Fibroblast of skin of left biceps (primary cell): ENCODE measurements at regions not wholly inside any gene's neighbourhood (a gene's known extent, or its start where the extent isn't known, plus 50 kb on each side); places are given as distances from the start of the nearest gene placed in this dataset.

Experiments
- DNase-seq, 2 experiments: peaks; one replicate each; pipeline ENCODE4 v3.0.0-alpha.2; 2013; ENCODE audit warnings: low read depth in 2 of 2

- no peak for DNase-seq
These were observed 128.0 kb upstream of the VSTM2B start for GRCh38 chr19:29397748-29398147.

DNA sequence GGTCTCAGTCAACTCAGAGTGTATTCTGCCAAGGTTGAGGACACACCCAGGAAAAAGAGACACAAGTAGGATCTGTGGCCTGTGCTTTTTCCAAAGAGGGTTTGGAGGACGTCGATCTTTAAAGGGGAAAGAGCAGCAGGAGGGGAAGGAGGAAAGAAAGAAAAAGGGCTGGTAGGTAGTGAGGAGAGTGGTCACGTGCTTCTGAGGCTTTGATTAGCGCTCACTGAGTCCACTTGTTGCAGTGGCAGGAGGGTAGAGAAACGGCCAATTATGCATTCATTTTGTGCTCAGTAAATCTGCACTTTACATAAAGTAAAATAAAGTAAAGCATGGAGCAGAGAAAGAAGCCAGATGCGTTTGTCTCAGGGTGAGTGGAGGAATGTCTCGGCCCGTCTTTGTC is 126.0 kb upstream of the VSTM2B start:
- DNase-seq = no peak

DNA sequence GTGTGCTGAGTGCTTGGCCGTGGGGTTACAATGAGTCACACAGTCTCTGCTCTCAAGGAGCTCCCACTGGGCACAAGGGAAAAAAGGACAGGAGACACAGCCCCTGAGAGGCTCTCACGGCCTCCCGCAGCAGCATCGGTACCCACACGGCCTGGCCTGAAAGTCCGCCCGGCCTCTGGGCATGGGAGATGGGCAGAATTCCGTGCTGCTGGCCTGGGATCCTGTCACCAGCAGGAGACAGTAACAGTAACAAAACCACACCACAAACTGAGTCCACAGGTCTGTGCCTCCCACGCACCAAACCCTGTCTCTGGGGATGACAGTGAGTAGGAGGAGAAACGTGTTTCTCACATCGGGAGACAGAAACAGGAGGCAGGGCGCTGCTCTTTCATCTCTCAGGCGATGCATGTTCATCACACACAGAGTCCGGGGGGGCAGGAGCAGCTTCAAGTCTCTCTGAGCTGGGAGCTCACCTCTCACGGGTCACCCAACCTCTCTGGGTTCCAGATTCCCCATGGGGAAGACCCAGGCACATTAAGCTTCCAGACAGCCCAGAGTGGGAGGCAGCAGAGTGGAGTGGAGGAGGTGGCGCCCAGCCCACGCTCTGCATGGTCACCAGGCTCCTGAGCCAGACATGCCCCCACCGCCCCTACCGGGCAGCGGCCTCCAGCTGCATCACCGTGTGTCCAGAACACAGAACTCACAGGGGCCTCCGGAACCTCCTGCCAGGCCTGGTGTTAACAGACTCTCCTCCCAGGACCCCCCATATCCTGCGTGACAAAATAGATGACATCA is 124.7 kb upstream of the VSTM2B start:
- no peak for DNase-seq

DNA sequence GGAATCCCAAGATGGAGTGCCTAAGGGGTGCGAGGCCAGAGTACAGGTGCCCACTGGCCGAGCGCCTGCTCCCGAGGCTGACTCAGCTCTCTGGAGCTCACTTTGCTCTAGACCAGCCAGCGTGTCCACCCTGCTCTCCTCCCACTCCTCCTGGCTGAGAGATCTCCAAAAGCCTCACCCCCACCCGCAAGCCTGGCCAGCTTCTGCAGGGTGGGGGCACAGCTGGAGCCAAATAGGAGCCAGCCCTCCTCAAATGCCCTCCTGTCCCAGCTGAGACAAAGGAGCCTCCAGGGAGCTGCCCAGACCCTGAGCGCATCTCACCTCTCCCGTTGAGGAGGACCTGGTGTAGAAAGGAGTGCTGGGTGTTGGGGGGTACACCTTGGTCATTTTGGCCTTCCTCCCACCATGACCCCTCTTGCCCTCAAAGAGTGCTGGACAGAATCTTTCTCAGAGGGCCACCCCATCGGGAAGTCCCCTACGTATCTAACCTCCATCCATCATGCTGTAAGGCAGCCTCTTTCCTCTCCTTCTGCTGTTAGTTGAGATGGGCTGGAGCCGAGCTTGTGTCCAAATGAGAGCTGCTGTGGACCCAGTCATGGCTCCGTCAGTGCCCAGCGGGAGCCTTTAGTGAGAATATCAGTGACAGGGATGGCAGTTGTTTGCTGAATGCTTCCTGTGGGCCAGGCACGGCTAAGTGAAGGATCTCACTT is 123.9 kb upstream of the VSTM2B start:
- DNase-seq = no peak

DNA sequence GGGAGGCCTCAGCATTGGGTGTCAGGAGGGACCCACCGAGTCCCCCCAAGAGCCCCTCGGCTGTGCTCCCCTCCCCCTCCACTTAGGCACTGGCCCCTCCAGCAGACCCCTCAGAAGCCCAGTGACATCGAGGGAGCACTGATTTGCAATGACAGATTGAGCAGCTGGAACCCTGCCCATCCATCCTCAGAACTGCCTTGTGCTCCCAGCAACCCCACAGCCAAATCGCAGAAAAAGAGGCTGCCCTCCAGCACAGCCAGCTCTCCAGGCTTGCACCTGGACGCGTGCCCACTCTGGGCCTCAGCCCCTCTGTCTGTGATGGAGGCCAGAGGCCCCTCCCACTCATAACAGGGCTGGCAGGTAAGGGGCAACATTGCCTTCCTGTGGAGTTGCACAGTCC is 123.2 kb upstream of the VSTM2B start:
- no peak for DNase-seq

DNA sequence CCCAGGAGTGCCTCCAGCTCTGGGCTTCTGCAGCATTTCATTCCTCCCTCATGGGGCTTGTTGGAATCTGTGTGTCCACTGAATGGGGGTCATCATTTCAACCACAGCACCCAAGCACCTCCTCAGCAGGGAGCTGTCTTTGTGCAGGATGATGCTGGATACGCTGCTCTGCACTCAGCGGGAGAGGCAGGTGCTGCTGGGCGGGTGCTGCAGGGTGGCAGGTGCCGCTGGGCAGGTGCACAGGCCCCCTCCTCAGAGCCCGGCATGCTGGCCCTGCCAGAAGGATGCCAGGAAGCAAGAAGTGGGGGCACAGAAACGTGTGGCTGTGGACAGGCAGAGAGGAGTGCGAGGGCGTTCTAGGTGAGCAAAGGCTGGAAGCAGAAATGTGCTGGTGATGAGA is 121.8 kb upstream of the VSTM2B start:
- no peak for DNase-seq

DNA sequence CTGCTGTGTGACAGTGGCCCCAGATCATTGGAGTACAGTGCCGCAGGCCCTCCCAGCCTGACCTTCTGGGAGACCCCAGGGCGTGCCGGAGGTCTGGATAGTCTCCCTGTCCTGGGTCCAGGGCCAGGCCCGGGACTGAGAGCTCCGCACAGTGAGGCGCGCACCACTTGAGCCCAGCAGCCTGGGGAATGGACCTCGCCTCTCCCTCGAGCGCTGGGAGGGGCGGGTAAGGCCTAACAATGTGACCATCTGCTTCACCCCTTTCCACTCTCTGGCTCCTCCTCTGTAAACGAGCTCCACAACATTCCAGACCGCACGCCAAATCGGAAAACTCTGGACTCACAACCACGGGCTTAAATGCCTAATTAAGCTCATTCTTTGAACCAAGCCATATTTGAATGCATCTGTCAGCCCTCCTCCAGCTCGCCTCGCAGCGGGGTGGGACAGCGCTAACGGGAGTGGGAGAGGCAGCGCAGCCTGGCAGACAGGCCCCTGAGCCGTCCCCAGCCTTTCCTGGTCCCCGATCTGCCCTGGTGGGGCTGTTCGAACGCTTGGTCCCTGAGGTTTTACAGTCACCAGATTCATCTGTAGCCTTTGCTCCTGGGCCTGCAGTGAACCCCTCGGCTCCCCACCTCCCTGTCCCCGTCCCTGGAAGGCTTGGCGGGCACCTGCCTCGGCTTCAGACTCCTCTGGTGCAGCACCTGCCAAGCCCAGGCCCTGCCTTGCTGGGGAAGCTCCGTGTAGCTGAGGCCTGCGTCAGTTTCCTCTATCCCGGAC is 120.7 kb upstream of the VSTM2B start:
- DNase-seq = no peak

GRCh38 chr19:29405728-29405995 is 120.1 kb upstream of the VSTM2B start:
- no peak for DNase-seq

DNA sequence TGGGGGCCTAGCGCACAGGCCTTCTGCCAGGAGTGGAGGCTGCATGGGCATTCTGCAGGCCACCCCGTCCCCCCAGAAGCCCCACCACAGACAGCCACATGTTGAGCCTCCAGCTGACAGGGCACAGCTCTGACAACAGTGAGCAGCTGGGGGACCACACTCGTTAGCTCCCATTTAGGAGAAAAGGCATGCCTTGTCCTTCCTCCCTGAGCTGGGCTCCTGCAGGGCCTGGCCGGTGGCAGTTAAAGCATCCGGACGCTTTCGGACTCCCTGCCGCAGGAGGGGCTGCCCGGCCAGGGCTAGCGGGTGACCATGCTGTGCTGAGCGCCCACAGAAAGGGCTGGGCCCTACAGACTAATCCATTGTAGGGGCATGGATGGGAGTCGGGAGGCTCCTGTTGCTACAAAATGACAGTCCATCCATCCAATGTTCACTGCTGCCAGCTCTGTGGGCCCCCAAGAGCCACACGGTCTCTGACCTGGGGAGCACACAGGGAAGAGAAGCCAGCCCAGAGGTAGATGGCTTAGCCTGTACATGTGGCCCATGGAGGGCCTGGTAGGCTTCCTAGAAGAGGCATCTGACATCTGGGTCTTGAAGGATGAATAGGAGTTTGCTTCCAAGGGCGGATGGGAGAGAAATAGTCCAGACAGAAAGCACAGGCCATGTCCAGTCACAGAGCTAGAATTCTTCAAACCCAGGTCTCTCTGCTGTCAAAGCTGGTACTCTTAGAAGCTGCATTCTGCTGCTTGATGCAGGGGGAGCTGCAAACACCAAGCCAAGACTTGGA is 116.5 kb upstream of the VSTM2B start:
- no peak for DNase-seq

DNA sequence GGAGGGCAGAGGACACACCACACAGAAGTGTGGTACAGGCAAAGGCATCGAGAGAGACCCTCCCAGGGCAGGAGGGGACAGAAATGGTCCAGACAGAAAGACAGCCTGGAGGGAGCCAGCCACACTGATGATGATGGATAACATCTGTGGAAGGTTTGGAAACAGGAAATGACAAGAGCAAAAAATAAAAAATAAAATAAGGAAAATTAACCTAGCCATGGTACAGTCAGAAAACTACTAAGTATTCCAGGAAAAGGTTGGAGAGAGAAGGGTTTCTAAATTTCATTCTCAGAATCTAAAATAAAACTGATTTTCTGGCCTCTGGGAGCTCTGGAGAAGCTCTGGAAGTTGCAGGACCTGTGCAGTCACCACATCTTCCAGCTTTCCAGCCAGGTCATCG is 115.2 kb upstream of the VSTM2B start:
- DNase-seq = no peak

DNA sequence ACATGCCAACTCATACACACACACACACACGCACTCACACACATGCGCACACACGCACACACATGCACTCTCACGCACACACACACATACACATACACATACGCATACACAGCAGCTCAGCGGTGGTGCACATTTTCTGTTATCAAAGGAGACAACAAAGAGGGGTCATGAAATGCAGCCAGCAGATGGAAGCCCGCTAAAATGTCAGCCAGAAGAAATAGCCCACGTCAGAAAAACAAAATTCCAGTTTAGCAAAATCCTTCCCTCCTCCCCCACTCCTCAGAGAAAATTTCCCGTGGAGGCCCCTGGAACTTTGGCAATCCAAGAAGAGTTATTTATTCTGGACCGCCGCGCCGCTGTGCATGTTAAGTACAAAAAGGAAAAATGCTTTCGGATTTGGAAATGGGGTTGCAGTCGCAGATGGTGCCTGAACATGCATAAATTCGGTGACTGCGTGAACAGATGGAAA is 114.6 kb upstream of the VSTM2B start:
- no peak for DNase-seq

- DNase-seq = no peak
These were observed 112.4 kb upstream of the VSTM2B start for GRCh38 chr19:29413435-29413834.

DNA sequence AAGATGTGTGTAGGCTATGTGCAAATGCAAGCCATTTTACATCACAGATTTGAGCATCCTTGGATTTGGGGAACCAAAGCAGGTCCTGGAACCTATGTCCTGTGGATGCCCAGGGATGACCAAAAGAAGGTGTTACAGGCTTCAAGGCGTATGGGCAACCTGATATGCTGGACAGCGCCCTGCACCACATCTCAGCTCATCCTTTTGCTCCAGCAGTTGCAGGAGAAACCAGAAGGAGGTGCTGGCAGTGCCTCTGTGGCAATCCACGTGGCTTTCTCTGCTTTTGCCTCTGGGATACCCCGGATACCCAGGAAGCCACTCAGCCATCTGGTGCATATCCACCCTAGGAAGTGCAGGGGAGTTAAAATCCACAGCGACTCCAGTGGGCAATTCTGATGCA is 110.3 kb upstream of the VSTM2B start:
- no peak for DNase-seq

DNA sequence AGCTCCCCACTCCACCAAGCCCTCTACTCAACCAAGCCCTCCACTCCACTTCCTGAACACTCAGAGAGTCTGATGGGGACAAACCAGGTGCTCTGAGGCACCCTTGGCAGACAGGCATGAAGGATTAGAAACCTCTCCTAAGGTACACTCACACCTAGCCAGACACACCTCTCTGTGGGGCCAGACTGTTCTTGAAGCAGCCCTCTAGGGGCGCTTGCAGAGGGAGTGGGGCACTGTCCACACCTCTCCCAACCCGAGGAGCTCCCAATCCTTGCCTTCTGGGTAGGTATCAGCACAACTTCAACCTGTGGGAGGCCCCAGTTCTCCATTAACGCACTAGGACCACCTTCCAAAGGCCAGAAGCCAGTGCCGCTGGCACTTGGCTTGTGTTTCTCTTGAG is 108.7 kb upstream of the VSTM2B start:
- DNase-seq = no peak

- DNase-seq = no peak
These were observed 107.6 kb upstream of the VSTM2B start for GRCh38 chr19:29418201-29418600.

DNA sequence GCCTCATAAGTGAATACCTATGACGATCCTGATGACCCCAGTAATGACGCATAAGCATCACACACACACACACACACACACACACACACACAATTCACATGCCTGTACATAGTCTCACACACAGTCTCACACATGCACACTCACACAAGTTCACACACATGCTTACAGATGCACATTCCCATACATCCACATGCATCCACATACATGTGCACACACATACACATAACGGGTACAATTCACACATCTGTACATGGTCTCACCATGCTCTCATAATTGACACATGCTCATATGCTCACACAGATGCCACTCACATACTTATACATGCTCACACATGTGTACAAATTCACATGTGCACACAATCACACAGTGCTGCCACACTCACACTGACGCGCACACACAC is 105.7 kb upstream of the VSTM2B start:
- no peak for DNase-seq

DNA sequence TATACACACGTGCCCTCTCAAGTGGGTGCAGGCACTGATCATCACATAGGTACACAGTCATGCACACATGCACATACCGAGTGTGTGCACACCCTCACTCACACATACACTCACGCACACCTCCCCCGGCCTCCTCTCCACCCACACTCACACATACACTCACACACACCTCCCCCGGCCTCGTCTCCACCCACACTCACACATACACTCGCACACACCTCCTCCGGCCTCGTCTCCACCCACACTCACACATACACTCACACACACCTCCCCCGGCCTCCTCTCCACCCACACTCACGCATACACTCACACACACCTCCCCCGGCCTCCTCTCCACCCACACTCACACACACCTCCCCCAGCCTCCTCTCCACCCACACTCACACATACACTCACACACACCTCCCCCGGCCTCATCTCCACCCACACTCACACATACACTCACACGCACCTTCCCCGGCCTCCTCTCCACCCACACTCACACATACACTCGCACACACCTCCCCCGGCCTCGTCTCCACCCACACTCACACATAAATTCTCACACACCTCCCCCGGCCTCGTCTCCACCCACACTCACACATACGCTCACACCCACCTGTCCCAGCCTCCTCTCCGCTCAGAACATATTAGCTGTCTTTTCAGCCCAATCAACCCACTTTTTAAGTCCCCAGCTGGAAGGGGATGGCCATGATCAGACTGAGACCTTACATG is 105.2 kb upstream of the VSTM2B start:
- DNase-seq = no peak

GRCh38 chr19:29421196-29421545 is 104.6 kb upstream of the VSTM2B start:
- DNase-seq = no peak

DNA sequence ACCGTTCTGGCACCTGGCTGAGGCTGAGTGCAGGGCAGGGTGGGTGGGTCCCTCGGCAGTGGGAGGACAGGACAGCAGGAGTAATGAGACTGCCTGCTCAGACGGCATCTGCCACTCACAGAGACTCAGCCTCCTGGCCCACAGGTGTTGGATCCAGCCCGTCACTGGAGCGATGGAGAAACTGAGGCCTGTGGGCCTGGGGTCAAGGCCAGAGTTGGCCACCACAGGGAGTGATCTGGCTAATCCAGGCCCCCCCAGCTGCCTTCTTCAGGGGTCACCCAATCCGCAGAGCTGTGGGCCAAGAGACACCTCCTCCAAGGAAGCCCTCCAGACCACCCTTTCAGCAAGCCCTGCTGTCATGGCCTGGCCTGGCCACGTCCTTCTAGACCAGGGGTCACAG is 103.7 kb upstream of the VSTM2B start:
- DNase-seq = no peak

- DNase-seq = no peak
These were observed 103.2 kb upstream of the VSTM2B start for GRCh38 chr19:29422486-29423085.

DNA sequence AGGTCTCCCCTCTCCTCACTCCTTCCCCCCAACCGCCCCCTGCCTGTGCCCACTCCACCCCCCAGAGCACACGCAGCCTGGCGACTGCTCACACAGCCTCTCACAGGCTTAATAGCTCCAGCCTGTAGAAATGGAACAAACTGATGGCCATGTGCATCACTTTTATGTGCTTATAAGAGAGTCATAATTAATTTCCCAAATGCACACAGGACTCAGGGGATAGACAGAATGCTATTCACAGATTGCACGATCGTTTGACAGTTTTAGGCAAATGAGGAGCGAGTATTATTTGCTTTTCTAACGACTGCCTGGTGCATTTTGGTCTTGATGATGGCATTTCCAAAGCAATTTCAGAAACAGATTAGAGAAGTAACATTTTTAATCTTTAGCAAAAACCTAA is 97.7 kb upstream of the VSTM2B start:
- no peak for DNase-seq
